ENCODE measurements at regions not wholly inside any gene's neighbourhood (a gene's known extent, or its start where the extent isn't known, plus 50 kb on each side); places are given as distances from the start of the nearest gene placed in this dataset.

DNA sequence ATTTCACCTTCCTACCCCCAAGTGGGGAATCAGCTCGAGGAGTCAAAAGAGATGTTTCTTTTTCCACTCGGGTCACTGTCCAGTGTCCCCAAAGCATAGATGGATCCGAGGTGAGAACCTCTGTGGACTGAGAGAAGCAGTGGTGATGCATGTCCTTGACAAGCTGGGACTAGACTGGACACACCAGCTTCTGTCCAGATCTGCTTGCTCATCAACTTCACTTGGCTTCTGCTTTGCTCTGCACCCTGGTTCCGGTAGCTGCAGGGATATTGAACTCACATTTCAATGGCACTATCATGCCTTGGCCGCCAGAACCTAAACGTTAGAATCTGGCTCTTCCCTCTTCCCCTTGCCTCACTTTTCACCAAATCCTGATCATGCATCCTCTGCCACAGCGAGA, 50.3 kb upstream of the CXCL12 start:
- H3K27me3 ChIP-seq, result no peaks in the 10 kb centered on the region
- TF ChIP-seq CTCF (IDR thresholded peaks at IDR 0.05) (no peak), POLR2A (IDR thresholded peaks at IDR 0.05) (no peak)
- ATAC-seq (no peak), DNase-seq (no peak)
- intact Hi-C loops (cut with DNase I), result no loop called here
- no peak overlapping the region for H3K27ac ChIP-seq
- H3K4me1 ChIP-seq, result no peaks in the 10 kb centered on the region
- no peak overlapping the region for H3K4me3 ChIP-seq
- H3K36me3 ChIP-seq (replicated peaks in 1 of 2; ENCODE audit: insufficient read depth in 1 of 2, low read depth in 2 of 2), result no peaks in the 10 kb centered on the region
- 71 to 85% methylated on average over 7 of the region's 7 CpGs for WGBS, 2 donors
- no peaks in the 10 kb centered on the region for H3K9me3 ChIP-seq

DNA sequence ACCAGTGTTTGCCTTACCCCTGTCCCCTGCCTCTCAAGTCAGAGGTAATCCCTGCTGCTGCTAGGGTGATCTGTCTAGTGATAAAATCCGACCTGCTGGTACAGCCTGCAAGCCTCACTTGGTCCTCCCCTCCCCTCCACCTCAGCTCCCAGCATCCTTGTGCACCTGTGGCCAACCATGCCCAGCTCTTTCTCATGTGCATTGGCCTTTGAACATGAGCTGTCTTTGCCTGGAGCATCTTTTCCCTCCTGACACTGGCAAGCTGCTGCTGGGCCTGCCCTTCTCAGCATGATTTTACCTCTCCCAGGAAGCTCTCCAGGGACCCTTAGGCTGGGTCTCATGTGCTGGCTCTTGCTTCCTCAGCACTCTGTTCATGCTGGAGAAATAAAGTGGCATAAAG, 51.3 kb upstream of the CXCL12 start:
- Histone ChIP-seq H3K4me3 (no peak overlapping the region), H3K9me3 (no peaks in the 10 kb centered on the region), H3K36me3 (replicated peaks in 1 of 2; ENCODE audit: insufficient read depth in 1 of 2, low read depth in 2 of 2) (no peaks in the 10 kb centered on the region), H3K27ac (no peak overlapping the region), H3K27me3 (no peaks in the 10 kb centered on the region), H3K4me1 (no peaks in the 10 kb centered on the region)
- 24 to 36% methylated on average over 1 of the region's 1 CpG for WGBS, 2 donors
- DNase-seq (no peak), ATAC-seq (no peak)
- TF ChIP-seq POLR2A (IDR thresholded peaks at IDR 0.05) (no peak), CTCF (IDR thresholded peaks at IDR 0.05) (no peak)
- intact Hi-C loops (cut with DNase I), result no loop called here

DNA sequence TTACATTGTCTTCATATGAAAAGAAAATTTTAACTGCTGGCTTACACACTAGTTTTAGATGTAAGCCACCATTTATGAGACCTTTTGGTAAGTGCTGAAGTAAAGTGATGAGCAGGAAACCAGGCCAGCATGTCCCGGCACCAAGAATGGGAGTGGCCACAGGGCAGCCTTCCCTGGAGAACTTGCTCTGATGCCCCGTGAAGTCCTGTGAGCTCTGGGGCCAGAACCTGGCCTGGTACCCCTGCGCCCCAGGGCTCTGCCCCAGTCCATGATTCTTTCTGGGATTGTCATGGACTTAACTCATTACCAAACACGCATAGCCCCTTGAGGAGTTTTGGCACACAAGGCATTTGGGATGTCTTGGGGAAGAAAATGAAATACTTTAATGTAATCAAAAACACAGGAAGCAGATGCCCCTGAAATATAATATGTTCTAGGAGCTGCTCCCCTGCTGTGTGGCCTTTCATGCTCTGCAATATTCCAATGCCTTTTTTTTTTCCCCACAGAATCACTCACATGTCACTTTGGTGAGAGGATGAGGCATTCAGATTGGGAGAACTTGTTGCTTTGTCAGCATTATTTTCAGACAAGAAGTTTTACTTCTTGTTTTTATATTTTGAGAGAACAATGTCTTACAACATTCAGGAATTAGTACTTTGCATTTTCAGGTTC, 53.1 kb upstream of the CXCL12 start:
- 87 to 88% methylated on average over 4 of the region's 4 CpGs for WGBS, 2 donors
- TF ChIP-seq POLR2A (IDR thresholded peaks at IDR 0.05), result no peak
- TF ChIP-seq CTCF (IDR thresholded peaks at IDR 0.05), result no peak
- ATAC-seq (no peak), DNase-seq (no peak)
- H3K36me3 ChIP-seq (replicated peaks in 1 of 2; ENCODE audit: insufficient read depth in 1 of 2, low read depth in 2 of 2), result no peaks in the 10 kb centered on the region
- no peaks in the 10 kb centered on the region for H3K27me3 ChIP-seq
- no peaks in the 10 kb centered on the region for H3K4me1 ChIP-seq
- H3K9me3 ChIP-seq, result no peaks in the 10 kb centered on the region
- H3K27ac ChIP-seq, result peak overlapping the region in 1 of 4 donors; percentile 40
- intact Hi-C loops (cut with DNase I), result no loop called here
- H3K4me3 ChIP-seq, result no peak overlapping the region

DNA sequence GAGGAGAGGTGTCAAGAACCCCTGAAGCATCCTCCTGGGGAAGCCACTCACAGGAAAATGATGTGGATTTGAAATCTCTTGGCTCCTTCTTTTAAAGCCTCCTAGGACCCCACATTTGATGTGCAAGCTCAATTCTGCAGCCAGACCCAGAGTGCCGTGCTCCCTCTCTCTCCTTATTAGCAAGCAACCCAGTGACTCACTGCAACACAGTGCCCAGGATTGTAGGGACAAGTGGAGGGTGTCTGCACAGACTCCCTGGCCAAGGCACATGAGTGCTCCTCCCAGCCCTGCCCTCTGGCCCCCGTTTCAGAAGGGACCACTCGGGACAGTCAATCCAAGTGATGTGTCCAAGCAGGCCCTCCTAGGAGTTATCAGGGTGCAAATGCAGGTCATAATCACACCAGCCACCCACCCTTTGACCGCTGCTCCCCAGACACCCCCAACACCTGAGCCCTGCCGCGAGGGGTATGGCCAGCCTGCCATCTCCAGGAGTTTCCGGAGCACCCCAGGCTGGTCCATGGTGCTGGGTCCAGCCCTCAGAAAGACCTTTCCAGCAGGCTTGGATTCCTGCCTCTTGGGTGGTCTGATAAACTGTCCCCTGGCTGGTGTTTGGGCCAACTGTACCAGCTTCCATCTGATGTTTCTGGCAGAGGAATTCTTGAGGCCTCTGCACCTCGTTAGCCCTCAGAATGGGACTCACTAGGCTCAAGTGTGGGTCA, 54.5 kb upstream of the CXCL12 start:
- Histone ChIP-seq H3K9me3 (no peaks in the 10 kb centered on the region), H3K4me3 (no peak overlapping the region), H3K4me1 (no peaks in the 10 kb centered on the region), H3K36me3 (replicated peaks in 1 of 2; ENCODE audit: insufficient read depth in 1 of 2, low read depth in 2 of 2) (no peaks in the 10 kb centered on the region), H3K27ac (peak overlapping the region in 1 of 4 donors; percentile 40), H3K27me3 (no peaks in the 10 kb centered on the region)
- DNase-seq (no peak), ATAC-seq (no peak)
- no peak for TF ChIP-seq CTCF (IDR thresholded peaks at IDR 0.05)
- no peak for TF ChIP-seq POLR2A (IDR thresholded peaks at IDR 0.05)
- WGBS, 2 donors, result 83 to 84% methylated on average over 4 to 8 of the region's 8 CpGs
- intact Hi-C loops (cut with DNase I), result no loop called here

DNA sequence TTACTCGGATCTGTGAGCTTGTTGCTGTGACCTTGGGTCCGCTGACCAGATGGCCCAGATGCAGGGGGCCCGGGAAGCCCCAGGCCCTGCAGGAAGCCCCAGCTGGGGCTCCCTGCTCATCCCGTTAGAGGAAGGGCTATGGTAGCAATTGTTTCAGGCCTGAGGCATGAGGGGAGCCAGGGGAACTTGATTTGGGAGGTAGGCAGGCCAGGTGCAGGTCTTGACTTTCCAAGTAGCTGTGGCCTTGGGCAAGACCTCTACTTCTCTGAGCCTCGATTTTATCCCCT, 55.0 kb upstream of the CXCL12 start:
- peaks cover 0 to 1% (median 0%) of the 10 kb centered on the region in 3 donors for H3K9me3 ChIP-seq
- intact Hi-C loops (cut with DNase I), result no loop called here
- no peak for TF ChIP-seq CTCF (IDR thresholded peaks at IDR 0.05)
- TF ChIP-seq POLR2A (IDR thresholded peaks at IDR 0.05), result no peak
- DNase-seq, result no peak
- no peak overlapping the region for H3K27ac ChIP-seq
- no peaks in the 10 kb centered on the region for H3K4me1 ChIP-seq
- no peaks in the 10 kb centered on the region for H3K36me3 ChIP-seq (replicated peaks in 1 of 2; ENCODE audit: insufficient read depth in 1 of 2, low read depth in 2 of 2)
- ATAC-seq, result no peak
- H3K27me3 ChIP-seq, result no peaks in the 10 kb centered on the region
- no peak overlapping the region for H3K4me3 ChIP-seq
- WGBS, 2 donors, result 61 to 62% methylated on average over 5 of the region's 5 CpGs

Measured in body of pancreas (tissue), 4 donors.